SK-N-SH (cell line): ENCODE measurements at regions not wholly inside any gene's neighbourhood (a gene's known extent, or its start where the extent isn't known, plus 50 kb on each side); places are given as distances from the start of the nearest gene placed in this dataset.

Source experiments
- EP300 ChIP-seq, 2 experiments: IDR thresholded peaks; 2 replicates each; pipeline versions ENCODE4 v1.4.0 to v1.6.1; 2012; ENCODE audit warnings: borderline replicate concordance in 1 of 2, low read depth in 1 of 2, low read length in 1 of 2
- FOXM1 ChIP-seq: IDR thresholded peaks from 2 replicates; pipeline ENCODE4 v1.4.0; 2012; ENCODE audit warnings: low read depth, mild to moderate bottlenecking
- MAX ChIP-seq: IDR thresholded peaks from 2 replicates; pipeline ENCODE4 v1.4.0; 2012; ENCODE audit warnings: low read depth
- NRF1 ChIP-seq: IDR thresholded peaks from 2 replicates; pipeline ENCODE4 v1.6.1; 2012; ENCODE audit warnings: low read depth, mild to moderate bottlenecking, low read length
- RAD21 ChIP-seq: IDR thresholded peaks from 2 replicates; pipeline ENCODE4 v1.6.1; 2012; ENCODE audit warnings: mild to moderate bottlenecking, low read length
- REST ChIP-seq: IDR thresholded peaks from 2 replicates; pipeline ENCODE4 v1.6.1; 2012; ENCODE audit warnings: mild to moderate bottlenecking, low read depth, low read length, moderate library complexity
- SIN3A ChIP-seq: IDR thresholded peaks from 2 replicates; pipeline ENCODE4 v1.6.1; 2012; ENCODE audit warnings: low read depth, mild to moderate bottlenecking, low read length, moderate library complexity, borderline replicate concordance
- TF ChIP-seq, protein P1 (sequence below): fragments of 200-600 bp; sonication (generic); IDR thresholded peaks from 2 replicates; pipeline ENCODE4 v1.6.1; 2017; ENCODE audit warnings: antibody characterized with exemption, mild to moderate bottlenecking, moderate library complexity

- TF ChIP-seq REST (no peak), FOXM1 (no peak), MAX (no peak), EP300 (IDR thresholded peaks at IDR 0.05; ENCODE audit: borderline replicate concordance in 1 of 2, low read depth in 1 of 2, low read length in 1 of 2) (no peak), SIN3A (no peak), RAD21 (no peak), NRF1 (no peak)
- TF ChIP-seq, protein P1, sequence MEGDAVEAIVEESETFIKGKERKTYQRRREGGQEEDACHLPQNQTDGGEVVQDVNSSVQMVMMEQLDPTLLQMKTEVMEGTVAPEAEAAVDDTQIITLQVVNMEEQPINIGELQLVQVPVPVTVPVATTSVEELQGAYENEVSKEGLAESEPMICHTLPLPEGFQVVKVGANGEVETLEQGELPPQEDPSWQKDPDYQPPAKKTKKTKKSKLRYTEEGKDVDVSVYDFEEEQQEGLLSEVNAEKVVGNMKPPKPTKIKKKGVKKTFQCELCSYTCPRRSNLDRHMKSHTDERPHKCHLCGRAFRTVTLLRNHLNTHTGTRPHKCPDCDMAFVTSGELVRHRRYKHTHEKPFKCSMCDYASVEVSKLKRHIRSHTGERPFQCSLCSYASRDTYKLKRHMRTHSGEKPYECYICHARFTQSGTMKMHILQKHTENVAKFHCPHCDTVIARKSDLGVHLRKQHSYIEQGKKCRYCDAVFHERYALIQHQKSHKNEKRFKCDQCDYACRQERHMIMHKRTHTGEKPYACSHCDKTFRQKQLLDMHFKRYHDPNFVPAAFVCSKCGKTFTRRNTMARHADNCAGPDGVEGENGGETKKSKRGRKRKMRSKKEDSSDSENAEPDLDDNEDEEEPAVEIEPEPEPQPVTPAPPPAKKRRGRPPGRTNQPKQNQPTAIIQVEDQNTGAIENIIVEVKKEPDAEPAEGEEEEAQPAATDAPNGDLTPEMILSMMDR = no peak
These were observed 245.6 kb upstream of the ATP2B1 start for GRCh38 chr12:89954259-89954658.
